Tibial nerve (tissue), 4 donors: ENCODE measurements at regions not wholly inside any gene's neighbourhood (a gene's known extent, or its start where the extent isn't known, plus 50 kb on each side); places are given as distances from the start of the nearest gene placed in this dataset.

ENCODE experiments used
- CTCF ChIP-seq, 5 experiments: fragments of 200-600 bp in 3 of 5; fragments of 450-650 bp in 2 of 5; sonication (generic) in 3 of 5; IDR thresholded peaks; one replicate each; pipeline ENCODE4 v1.5.1; 2016 to 2019; ENCODE audit warnings: antibody characterized with exemption in 5 of 5, mild to moderate bottlenecking in 3 of 5, moderate library complexity in 2 of 5
- EP300 ChIP-seq, 2 donors: sonication (generic); formaldehyde crosslinking; IDR thresholded peaks; one replicate each; pipeline ENCODE4 v1.6.1; 2017; ENCODE audit warnings: antibody characterized with exemption in 2 of 2, mild to moderate bottlenecking in 1 of 2
- POLR2A ChIP-seq, 2 donors: fragments of 450-650 bp; IDR thresholded peaks; one replicate each; pipeline ENCODE4 v1.6.1; 2017; ENCODE audit warnings: antibody characterized with exemption in 2 of 2, mild to moderate bottlenecking in 2 of 2, moderate library complexity in 2 of 2

- no peak for TF ChIP-seq CTCF (IDR thresholded peaks at IDR 0.05)
- no peak for TF ChIP-seq EP300 (IDR thresholded peaks at IDR 0.05)
- no peak for TF ChIP-seq POLR2A (IDR thresholded peaks at IDR 0.05)
Observed at GRCh38 chr16:20236579-20237289, 90.6 kb downstream of the GP2 start.
